Mesenchymal stem cell (in vitro differentiated cells and primary cell): ENCODE measurements at regions not wholly inside any gene's neighbourhood (a gene's known extent, or its start where the extent isn't known, plus 50 kb on each side); places are given as distances from the start of the nearest gene placed in this dataset.

Source experiments
- DNase-seq: peaks from one replicate; pipeline ENCODE4 v3.0.0-alpha.2; 2013
- H2AFZ ChIP-seq: one replicate; pipeline ENCODE4 v1.6.1; 2013; ENCODE audit warnings: low read depth, mild to moderate bottlenecking, control low read depth, inconsistent platforms, low read length, moderate library complexity
- H2AK5ac ChIP-seq: 2 replicates; pipeline ENCODE4 v1.6.1; 2013; ENCODE audit warnings: low read length, moderate library complexity, mild to moderate bottlenecking, inconsistent platforms; ENCODE audit not compliant: severe bottlenecking
- H2BK120ac ChIP-seq: one replicate; pipeline ENCODE4 v1.6.1; 2013; ENCODE audit warnings: low read depth, mild to moderate bottlenecking, inconsistent platforms, low read length, moderate library complexity
- H2BK12ac ChIP-seq, 2 experiments: one replicate each; pipeline ENCODE4 v1.6.1; 2013; ENCODE audit warnings: inconsistent platforms in 2 of 2, low read length in 2 of 2, mild to moderate bottlenecking in 2 of 2, moderate library complexity in 2 of 2, control low read depth in 1 of 2
- H2BK15ac ChIP-seq: one replicate; pipeline ENCODE4 v1.6.1; 2013; ENCODE audit warnings: mild to moderate bottlenecking, low read depth, inconsistent platforms; ENCODE audit not compliant: poor library complexity, severe bottlenecking
- H2BK5ac ChIP-seq: 2 replicates; pipeline ENCODE4 v1.6.1; 2013; ENCODE audit warnings: low read depth, mild to moderate bottlenecking, low read length, control low read depth, inconsistent platforms; ENCODE audit not compliant: poor library complexity, severe bottlenecking
- H3K14ac ChIP-seq, 2 experiments: one replicate each; pipeline ENCODE4 v1.6.1; 2013; ENCODE audit warnings: inconsistent platforms in 2 of 2, low read length in 2 of 2, control low read depth in 1 of 2, mild to moderate bottlenecking in 1 of 2, moderate library complexity in 1 of 2
- H3K18ac ChIP-seq, 2 experiments: one replicate each; pipeline ENCODE4 v1.6.1; 2013; ENCODE audit warnings: inconsistent platforms in 2 of 2, low read length in 2 of 2, control low read depth in 1 of 2, low read depth in 1 of 2, mild to moderate bottlenecking in 1 of 2
- H3K23ac ChIP-seq, 2 experiments: one replicate each; pipeline ENCODE4 v1.6.1; 2013; ENCODE audit warnings: inconsistent platforms in 2 of 2, low read length in 2 of 2, mild to moderate bottlenecking in 2 of 2, moderate library complexity in 2 of 2, control low read depth in 1 of 2
- H3K27ac ChIP-seq: 2 replicates; pipeline ENCODE4 v1.5.1; 2013; ENCODE audit warnings: mild to moderate bottlenecking, moderate library complexity, low read length, control low read depth, inconsistent platforms; ENCODE audit not compliant: poor library complexity, severe bottlenecking
- H3K27me3 ChIP-seq, 2 experiments: 2 replicates each; pipeline versions ENCODE4 v1.6.1 to v1.7.0; 2013; ENCODE audit warnings: low read length in 2 of 2, mild to moderate bottlenecking in 2 of 2, moderate library complexity in 2 of 2, control low read depth in 1 of 2, inconsistent platforms in 1 of 2; ENCODE audit not compliant: control insufficient read depth in 1 of 2, insufficient read depth in 1 of 2
- H3K36me3 ChIP-seq, 2 experiments: 2 replicates each; pipeline versions ENCODE4 v1.6.1 to v1.7.0; 2013; ENCODE audit warnings: low read length in 2 of 2, control low read depth in 1 of 2, inconsistent platforms in 1 of 2, low read depth in 1 of 2, mild to moderate bottlenecking in 1 of 2; ENCODE audit not compliant: insufficient read depth in 2 of 2, control insufficient read depth in 1 of 2
- H3K4ac ChIP-seq, 2 experiments: one replicate each; pipeline ENCODE4 v1.6.1; 2013; ENCODE audit warnings: inconsistent platforms in 2 of 2, low read length in 2 of 2, mild to moderate bottlenecking in 2 of 2, moderate library complexity in 2 of 2, control low read depth in 1 of 2, low read depth in 1 of 2
- H3K4me1 ChIP-seq: 2 replicates; pipeline ENCODE4 v1.6.1; 2013; ENCODE audit warnings: low read depth, low read length, control low read depth; ENCODE audit not compliant: control insufficient read depth, insufficient read depth
- H3K4me2 ChIP-seq: 2 replicates; pipeline ENCODE4 v1.6.1; 2013; ENCODE audit warnings: low read length, mild to moderate bottlenecking, inconsistent platforms; ENCODE audit not compliant: poor library complexity, severe bottlenecking
- H3K4me3 ChIP-seq, 2 experiments: 2 replicates each; pipeline versions ENCODE4 v1.5.1 to v1.7.0; 2013; ENCODE audit warnings: low read length in 2 of 2, mild to moderate bottlenecking in 2 of 2, control low read depth in 1 of 2, low read depth in 1 of 2; ENCODE audit not compliant: insufficient read depth in 1 of 2
- H3K79me1 ChIP-seq: replicated peaks from 2 replicates; pipeline ENCODE4 v1.6.1; 2013; ENCODE audit warnings: mild to moderate bottlenecking, control low read depth, low read length, inconsistent platforms; ENCODE audit not compliant: poor library complexity, severe bottlenecking
- H3K9ac ChIP-seq: 2 replicates; pipeline ENCODE4 v1.7.0; 2013; ENCODE audit warnings: mild to moderate bottlenecking, low read length, moderate library complexity
- H3K9me3 ChIP-seq: 2 replicates; pipeline ENCODE4 v1.7.0; 2013; ENCODE audit warnings: mild to moderate bottlenecking, low read length; ENCODE audit not compliant: control insufficient read depth
- H4K8ac ChIP-seq: one replicate; pipeline ENCODE4 v1.6.1; 2013; ENCODE audit warnings: inconsistent platforms, mild to moderate bottlenecking, low read length, moderate library complexity
- H4K91ac ChIP-seq: one replicate; pipeline ENCODE4 v1.6.1; 2013; ENCODE audit warnings: mild to moderate bottlenecking, low read length, inconsistent platforms
- WGBS: methylation state at CpG from one replicate; pipeline ENCODE4 v1.1.7; 2013; ENCODE audit warnings: mixed read lengths; 5-methylcytosine and 5-hydroxymethylcytosine counted together

DNA sequence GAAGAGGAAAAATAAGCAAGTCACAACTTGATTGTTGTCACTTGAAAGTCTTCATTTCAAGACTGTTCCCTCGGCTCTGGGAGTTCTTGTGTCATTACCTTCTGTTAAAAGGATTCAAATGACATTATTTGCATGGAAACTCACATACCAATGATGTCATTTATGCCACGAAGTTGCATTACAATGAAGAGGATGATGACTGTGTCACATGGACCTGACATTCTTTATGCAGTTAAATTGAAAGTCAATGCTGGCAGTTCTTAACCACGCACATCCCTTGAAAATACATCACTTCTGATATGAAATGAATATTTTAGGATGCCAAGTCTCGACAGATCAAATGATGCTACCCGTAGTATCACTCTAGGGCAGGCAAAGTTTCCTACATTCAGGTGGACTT, 1069.5 kb downstream of the VRK1 start:
- no peaks in the 10 kb centered on the region for H3K79me1 ChIP-seq
- H3K18ac ChIP-seq: no peak overlapping the region
- H2AK5ac ChIP-seq: no peak overlapping the region
- H3K9me3 ChIP-seq: peaks cover 4% of the 10 kb centered on the region
- 57% methylated on average over 4 of the region's 5 CpGs for WGBS
- H3K23ac ChIP-seq: no peak overlapping the region
- H3K4ac ChIP-seq: no peak overlapping the region
- no peak overlapping the region for H4K8ac ChIP-seq
- H2BK5ac ChIP-seq: no peak overlapping the region
- H2AFZ ChIP-seq: no peak overlapping the region
- H3K27ac ChIP-seq: no peak overlapping the region
- no peak overlapping the region for H4K91ac ChIP-seq
- H3K9ac ChIP-seq: no peak overlapping the region
- no peaks in the 10 kb centered on the region for H3K4me1 ChIP-seq
- no peak overlapping the region for H2BK15ac ChIP-seq
- H3K14ac ChIP-seq: no peak overlapping the region
- no peaks in the 10 kb centered on the region for H3K36me3 ChIP-seq
- no peaks in the 10 kb centered on the region for H3K27me3 ChIP-seq
- no peak overlapping the region for H3K4me2 ChIP-seq
- H2BK12ac ChIP-seq: no peak overlapping the region
- no peak for DNase-seq
- no peak overlapping the region for H3K4me3 ChIP-seq
- H2BK120ac ChIP-seq: no peak overlapping the region

DNA sequence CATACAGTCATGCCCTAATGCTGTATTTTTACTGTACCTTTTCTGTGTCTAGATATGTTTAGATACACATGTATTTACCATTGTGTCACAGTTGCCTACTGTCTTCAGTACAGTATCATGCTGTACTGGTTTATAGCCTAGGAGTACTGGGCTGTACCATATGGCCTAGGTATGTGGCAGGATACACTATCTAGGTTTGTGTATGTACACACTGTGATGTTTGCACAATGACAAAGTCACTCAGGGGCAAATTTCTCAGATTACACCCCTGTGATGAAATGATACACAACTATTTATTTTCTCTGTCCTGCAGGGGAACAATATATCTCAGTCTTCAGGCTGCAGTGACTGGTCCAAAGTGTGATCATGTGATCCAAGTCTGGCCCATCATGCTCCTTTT, 1076.1 kb downstream of the VRK1 start:
- Histone ChIP-seq H3K14ac (no peak overlapping the region), H3K79me1 (no peaks in the 10 kb centered on the region), H3K23ac (no peak overlapping the region), H2AFZ (no peak overlapping the region), H3K4me3 (no peak overlapping the region), H3K4ac (no peak overlapping the region), H3K4me1 (no peaks in the 10 kb centered on the region), H4K91ac (no peak overlapping the region), H3K9me3 (peaks cover 4% of the 10 kb centered on the region), H3K36me3 (no peaks in the 10 kb centered on the region), H4K8ac (no peak overlapping the region), H3K4me2 (no peak overlapping the region), H2BK15ac (no peak overlapping the region), H2AK5ac (no peak overlapping the region), H3K9ac (no peak overlapping the region), H3K27me3 (no peaks in the 10 kb centered on the region), H3K27ac (no peak overlapping the region), H2BK12ac (no peak overlapping the region), H2BK120ac (no peak overlapping the region), H3K18ac (no peak overlapping the region), H2BK5ac (no peak overlapping the region)
- no peak for DNase-seq

DNA sequence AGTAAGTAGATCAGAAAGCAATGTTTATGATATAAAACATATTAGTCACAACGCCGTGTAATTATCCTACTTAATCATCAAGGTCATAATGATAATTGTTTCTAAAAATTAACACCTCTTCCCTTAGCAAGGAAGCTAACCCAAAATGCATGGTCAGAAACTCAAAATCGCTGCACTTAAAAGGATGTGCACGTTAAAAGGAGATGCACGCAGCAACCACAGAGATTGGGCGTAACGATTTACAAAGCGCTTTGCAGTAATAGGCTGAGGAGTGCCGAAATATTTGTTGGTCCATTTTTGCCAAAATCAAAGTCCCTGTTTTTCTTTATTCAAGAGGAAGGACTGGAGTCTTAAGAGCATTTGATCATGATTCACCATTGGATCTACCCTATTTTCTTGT, 1077.2 kb downstream of the VRK1 start:
- no peak overlapping the region for H3K9ac ChIP-seq
- H3K4me3 ChIP-seq: no peak overlapping the region
- H2BK12ac ChIP-seq: no peak overlapping the region
- no peak overlapping the region for H3K4ac ChIP-seq
- no peaks in the 10 kb centered on the region for H3K79me1 ChIP-seq
- H3K14ac ChIP-seq: no peak overlapping the region
- H3K18ac ChIP-seq: no peak overlapping the region
- peaks cover under 1% of the 10 kb centered on the region for H3K9me3 ChIP-seq
- H4K8ac ChIP-seq: no peak overlapping the region
- no peak overlapping the region for H4K91ac ChIP-seq
- H2AFZ ChIP-seq: no peak overlapping the region
- H3K4me2 ChIP-seq: no peak overlapping the region
- DNase-seq: no peak
- no peaks in the 10 kb centered on the region for H3K27me3 ChIP-seq
- H2BK15ac ChIP-seq: no peak overlapping the region
- no peak overlapping the region for H2BK120ac ChIP-seq
- H3K27ac ChIP-seq: no peak overlapping the region
- WGBS: 88% methylated on average over 8 of the region's 9 CpGs
- H2AK5ac ChIP-seq: no peak overlapping the region
- no peaks in the 10 kb centered on the region for H3K36me3 ChIP-seq
- no peak overlapping the region for H3K23ac ChIP-seq
- no peaks in the 10 kb centered on the region for H3K4me1 ChIP-seq
- no peak overlapping the region for H2BK5ac ChIP-seq

DNA sequence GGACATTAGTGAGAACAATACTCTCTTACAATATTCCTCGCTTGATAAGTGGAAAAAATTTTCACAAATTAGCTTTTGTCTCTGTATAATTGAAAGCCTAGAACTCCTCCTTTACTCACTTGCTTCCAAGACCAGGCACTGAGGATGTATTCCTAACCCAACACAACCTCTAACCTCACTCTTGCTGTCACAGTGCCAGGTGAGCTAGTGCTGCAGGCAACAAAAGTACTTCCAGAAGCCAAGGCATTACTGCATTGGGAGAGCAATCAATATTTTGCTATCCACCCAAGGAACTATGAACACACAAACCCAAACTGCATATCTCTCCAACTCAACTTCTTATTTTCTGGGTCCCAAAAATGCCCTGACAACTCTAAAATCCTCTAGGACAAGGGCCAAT, 1081.0 kb downstream of the VRK1 start:
- Histone ChIP-seq H3K27me3 (no peaks in the 10 kb centered on the region), H4K91ac (no peak overlapping the region), H3K23ac (no peak overlapping the region), H3K36me3 (no peaks in the 10 kb centered on the region), H3K27ac (no peak overlapping the region), H3K9me3 (no peaks in the 10 kb centered on the region), H2BK120ac (no peak overlapping the region), H2BK15ac (no peak overlapping the region), H3K4me3 (no peak overlapping the region), H3K9ac (peak overlapping the region; percentile 18), H4K8ac (no peak overlapping the region), H3K4me2 (no peak overlapping the region), H3K4me1 (no peaks in the 10 kb centered on the region), H3K14ac (no peak overlapping the region), H2AK5ac (no peak overlapping the region), H3K79me1 (no peaks in the 10 kb centered on the region), H3K18ac (no peak overlapping the region), H2BK5ac (no peak overlapping the region), H2BK12ac (no peak overlapping the region), H3K4ac (no peak overlapping the region), H2AFZ (no peak overlapping the region)
- DNase-seq: no peak
- WGBS: 88% methylated on average over 1 of the region's 1 CpG
